PC-3 (cell line): ENCODE measurements at regions not wholly inside any gene's neighbourhood (a gene's known extent, or its start where the extent isn't known, plus 50 kb on each side); places are given as distances from the start of the nearest gene placed in this dataset.

ENCODE experiments used
- EZH2 ChIP-seq: fragments of 300-600 bp; sonication (generic); IDR thresholded peaks from one replicate; pipeline ENCODE4 v1.6.1; 2017; ENCODE audit warnings: antibody characterized with exemption, mild to moderate bottlenecking, low read length; ENCODE audit not compliant: unreplicated experiment
- EZH2phosphoT487 ChIP-seq: fragments of 300-600 bp; sonication (generic); IDR thresholded peaks from 2 replicates; pipeline ENCODE4 v1.6.1; 2018; ENCODE audit warnings: mild to moderate bottlenecking, antibody characterized with exemption, low read length, borderline replicate concordance
- TF ChIP-seq, protein P1 (sequence below): fragments of 300-600 bp; sonication (generic); conservative IDR thresholded peaks from 2 replicates; pipeline ENCODE4 v1.5.1; 2017; ENCODE audit warnings: antibody characterized with exemption, low read depth, mild to moderate bottlenecking, low read length

GRCh38 chr4:81337211-81337610 lies 122.2 kb upstream of the PRKG2 start:
- TF ChIP-seq, protein P1, sequence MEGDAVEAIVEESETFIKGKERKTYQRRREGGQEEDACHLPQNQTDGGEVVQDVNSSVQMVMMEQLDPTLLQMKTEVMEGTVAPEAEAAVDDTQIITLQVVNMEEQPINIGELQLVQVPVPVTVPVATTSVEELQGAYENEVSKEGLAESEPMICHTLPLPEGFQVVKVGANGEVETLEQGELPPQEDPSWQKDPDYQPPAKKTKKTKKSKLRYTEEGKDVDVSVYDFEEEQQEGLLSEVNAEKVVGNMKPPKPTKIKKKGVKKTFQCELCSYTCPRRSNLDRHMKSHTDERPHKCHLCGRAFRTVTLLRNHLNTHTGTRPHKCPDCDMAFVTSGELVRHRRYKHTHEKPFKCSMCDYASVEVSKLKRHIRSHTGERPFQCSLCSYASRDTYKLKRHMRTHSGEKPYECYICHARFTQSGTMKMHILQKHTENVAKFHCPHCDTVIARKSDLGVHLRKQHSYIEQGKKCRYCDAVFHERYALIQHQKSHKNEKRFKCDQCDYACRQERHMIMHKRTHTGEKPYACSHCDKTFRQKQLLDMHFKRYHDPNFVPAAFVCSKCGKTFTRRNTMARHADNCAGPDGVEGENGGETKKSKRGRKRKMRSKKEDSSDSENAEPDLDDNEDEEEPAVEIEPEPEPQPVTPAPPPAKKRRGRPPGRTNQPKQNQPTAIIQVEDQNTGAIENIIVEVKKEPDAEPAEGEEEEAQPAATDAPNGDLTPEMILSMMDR: no peak
- TF ChIP-seq EZH2: no peak
- TF ChIP-seq EZH2phosphoT487: no peak
